ENCODE measurements at regions not wholly inside any gene's neighbourhood (a gene's known extent, or its start where the extent isn't known, plus 50 kb on each side); places are given as distances from the start of the nearest gene placed in this dataset.

DNA sequence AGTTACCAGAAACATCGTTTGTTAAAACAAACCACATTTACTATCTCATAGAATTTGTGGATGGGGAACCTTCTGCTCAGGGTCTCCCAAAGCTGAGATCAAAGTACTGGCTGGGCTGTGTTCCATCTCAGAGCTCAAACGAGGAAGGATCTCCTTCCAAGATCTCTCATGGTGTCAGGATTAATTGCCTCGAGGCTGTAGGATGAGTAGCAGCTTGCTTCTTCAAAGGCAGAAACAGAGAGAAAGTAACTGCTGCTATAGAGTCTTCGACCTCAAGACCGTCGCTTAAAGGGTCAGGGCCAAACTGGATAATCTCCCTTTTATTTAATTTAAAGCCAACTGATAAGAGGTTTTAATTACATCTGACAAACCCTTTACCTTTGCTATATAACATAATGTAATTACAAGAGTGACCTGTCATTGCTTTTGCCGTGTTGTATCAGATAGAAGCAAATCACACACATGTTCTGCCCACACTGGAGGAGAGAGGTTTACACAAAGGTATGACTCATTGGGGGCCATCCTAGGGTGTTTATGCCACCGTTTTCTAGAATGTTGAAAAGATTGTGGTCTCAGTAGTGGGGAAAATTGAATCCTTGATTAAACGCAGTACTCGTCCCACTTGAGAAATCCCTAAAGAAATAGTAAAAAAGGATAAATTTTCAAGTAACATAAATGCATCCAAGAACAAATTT is 868.8 kb upstream of the TMEM132C start:
- Histone ChIP-seq H3K9me3 (ENCODE audit: control insufficient read depth in 4 of 4, insufficient read depth in 3 of 4, low read length in 3 of 4) (no peaks in the 10 kb centered on the region), H3K27ac (ENCODE audit: low read depth in 1 of 2, low read length in 1 of 2) (no peak overlapping the region), H3K4me1 (ENCODE audit: control insufficient read depth in 5 of 5, insufficient read depth in 5 of 5, low read length in 5 of 5) (no peaks in the 10 kb centered on the region), H3K36me3 (ENCODE audit: control insufficient read depth in 4 of 4, insufficient read depth in 4 of 4, low read length in 4 of 4) (no peaks in the 10 kb centered on the region), H3K27me3 (ENCODE audit: control insufficient read depth in 3 of 3, insufficient read depth in 3 of 3, low read length in 2 of 3) (peaks cover 0 to 2% (median 0%) of the 10 kb centered on the region in 3 donors), H3K9ac (ENCODE audit: insufficient read depth in 1 of 2, low read length in 2 of 2) (no peak overlapping the region), H3K4me3 (no peak overlapping the region)
- TF ChIP-seq, protein P1, sequence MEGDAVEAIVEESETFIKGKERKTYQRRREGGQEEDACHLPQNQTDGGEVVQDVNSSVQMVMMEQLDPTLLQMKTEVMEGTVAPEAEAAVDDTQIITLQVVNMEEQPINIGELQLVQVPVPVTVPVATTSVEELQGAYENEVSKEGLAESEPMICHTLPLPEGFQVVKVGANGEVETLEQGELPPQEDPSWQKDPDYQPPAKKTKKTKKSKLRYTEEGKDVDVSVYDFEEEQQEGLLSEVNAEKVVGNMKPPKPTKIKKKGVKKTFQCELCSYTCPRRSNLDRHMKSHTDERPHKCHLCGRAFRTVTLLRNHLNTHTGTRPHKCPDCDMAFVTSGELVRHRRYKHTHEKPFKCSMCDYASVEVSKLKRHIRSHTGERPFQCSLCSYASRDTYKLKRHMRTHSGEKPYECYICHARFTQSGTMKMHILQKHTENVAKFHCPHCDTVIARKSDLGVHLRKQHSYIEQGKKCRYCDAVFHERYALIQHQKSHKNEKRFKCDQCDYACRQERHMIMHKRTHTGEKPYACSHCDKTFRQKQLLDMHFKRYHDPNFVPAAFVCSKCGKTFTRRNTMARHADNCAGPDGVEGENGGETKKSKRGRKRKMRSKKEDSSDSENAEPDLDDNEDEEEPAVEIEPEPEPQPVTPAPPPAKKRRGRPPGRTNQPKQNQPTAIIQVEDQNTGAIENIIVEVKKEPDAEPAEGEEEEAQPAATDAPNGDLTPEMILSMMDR (IDR thresholded peaks at IDR 0.05; ENCODE audit: control extremely low read depth, extremely low read depth) = no peak
- 42 to 43% methylated on average over 10 of the region's 10 CpGs for WGBS, 2 donors
- DNase-seq (no peak), ATAC-seq (ENCODE audit: insufficient read depth, low FRiP score) (no peak)

DNA sequence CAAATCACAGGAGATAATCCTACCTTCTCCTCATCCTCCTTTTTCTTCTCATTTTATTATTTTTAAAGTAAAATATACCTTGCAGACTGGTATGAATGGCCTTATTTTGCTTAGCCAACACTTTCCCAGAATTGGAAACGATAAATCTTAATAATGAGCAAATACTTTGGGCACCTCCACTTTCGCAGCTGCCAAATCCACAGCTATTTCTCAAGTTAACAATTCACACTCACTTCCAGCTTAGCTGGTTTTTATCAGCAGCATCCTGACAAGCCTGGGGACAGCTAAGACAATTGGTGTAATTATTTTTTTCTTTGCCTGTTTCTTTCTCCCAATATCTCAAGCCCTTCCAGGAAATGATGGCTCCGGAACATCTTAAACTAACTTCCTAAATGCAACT is 867.5 kb upstream of the TMEM132C start:
- ATAC-seq (ENCODE audit: insufficient read depth, low FRiP score) = no peak
- no peak overlapping the region for H3K27ac ChIP-seq (ENCODE audit: low read depth in 1 of 2, low read length in 1 of 2)

DNA sequence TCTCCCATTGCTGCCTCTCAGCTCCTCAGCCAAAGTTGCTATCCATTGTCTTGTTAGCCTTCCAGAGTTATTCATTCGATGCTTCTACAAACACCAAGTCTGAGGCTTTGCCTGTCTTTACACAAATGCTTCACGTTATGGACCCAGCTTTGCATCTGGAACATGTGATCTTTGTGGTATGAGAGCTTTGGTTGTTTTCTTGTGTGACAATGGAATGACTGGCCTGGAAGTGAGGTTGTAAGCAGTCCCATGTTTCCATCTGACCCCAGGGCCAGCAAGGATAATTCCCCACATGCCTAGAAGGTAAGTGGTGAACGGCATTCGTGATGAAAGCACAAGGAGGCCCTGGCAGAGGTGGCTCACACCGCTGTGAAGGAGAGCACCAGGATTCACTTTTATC is 866.7 kb upstream of the TMEM132C start:
- no peak for ATAC-seq (ENCODE audit: insufficient read depth, low FRiP score)
- H3K4me3 ChIP-seq = no peak overlapping the region

More for the DNA sequence above, 867.5 kb upstream of the TMEM132C start:
- TF ChIP-seq, protein P1 (IDR thresholded peaks at IDR 0.05; ENCODE audit: control extremely low read depth, extremely low read depth) = no peak
- Histone ChIP-seq H3K4me3 (no peak overlapping the region), H3K4me1 (ENCODE audit: control insufficient read depth in 5 of 5, insufficient read depth in 5 of 5, low read length in 5 of 5) (no peaks in the 10 kb centered on the region), H3K9ac (ENCODE audit: insufficient read depth in 1 of 2, low read length in 2 of 2) (no peak overlapping the region), H3K27me3 (ENCODE audit: control insufficient read depth in 3 of 3, insufficient read depth in 3 of 3, low read length in 2 of 3) (peaks cover 0 to 2% (median 0%) of the 10 kb centered on the region in 3 donors), H3K36me3 (ENCODE audit: control insufficient read depth in 4 of 4, insufficient read depth in 4 of 4, low read length in 4 of 4) (no peaks in the 10 kb centered on the region), H3K9me3 (ENCODE audit: control insufficient read depth in 4 of 4, insufficient read depth in 3 of 4, low read length in 3 of 4) (no peaks in the 10 kb centered on the region)
- 56 to 60% methylated on average over 3 of the region's 3 CpGs for WGBS, 2 donors
- DNase-seq = no peak

More for the DNA sequence above, 866.7 kb upstream of the TMEM132C start:
- no peaks in the 10 kb centered on the region for H3K36me3 ChIP-seq (ENCODE audit: control insufficient read depth in 4 of 4, insufficient read depth in 4 of 4, low read length in 4 of 4)
- 74 to 76% methylated on average over 5 of the region's 5 CpGs for WGBS, 2 donors
- no peak overlapping the region for H3K27ac ChIP-seq (ENCODE audit: low read depth in 1 of 2, low read length in 1 of 2)
- TF ChIP-seq, protein P1 (IDR thresholded peaks at IDR 0.05; ENCODE audit: control extremely low read depth, extremely low read depth) = no peak
- H3K9ac ChIP-seq (ENCODE audit: insufficient read depth in 1 of 2, low read length in 2 of 2) = no peak overlapping the region
- H3K27me3 ChIP-seq (ENCODE audit: control insufficient read depth in 3 of 3, insufficient read depth in 3 of 3, low read length in 2 of 3) = peaks cover 0 to 2% (median 0%) of the 10 kb centered on the region in 3 donors
- H3K4me1 ChIP-seq (ENCODE audit: control insufficient read depth in 5 of 5, insufficient read depth in 5 of 5, low read length in 5 of 5) = no peaks in the 10 kb centered on the region
- H3K9me3 ChIP-seq (ENCODE audit: control insufficient read depth in 4 of 4, insufficient read depth in 3 of 4, low read length in 3 of 4) = no peaks in the 10 kb centered on the region
- no peak for DNase-seq
